Spleen (tissue), 11 donors: ENCODE measurements at regions not wholly inside any gene's neighbourhood (a gene's known extent, or its start where the extent isn't known, plus 50 kb on each side); places are given as distances from the start of the nearest gene placed in this dataset.

Source experiments
- DNase-seq: peaks from one replicate; pipeline ENCODE4 v3.0.0-alpha.2; 2020
- H3K27ac ChIP-seq, 8 donors: fragments of 200-600 bp; sonication (generic) in 7 of 8; 1 replicate in 4 of 8; 2 replicates in 4 of 8; pipeline versions ENCODE4 v1.5.0 to v1.8.0; 2016 to 2021; ENCODE audit warnings: inconsistent platforms in 4 of 8, mild to moderate bottlenecking in 4 of 8, moderate library complexity in 1 of 8
- H3K27me3 ChIP-seq, 7 donors: fragments of 200-600 bp; sonication (generic) in 6 of 7; replicated peaks in 1 of 7; 1 replicate in 4 of 7; 2 replicates in 3 of 7; pipeline versions ENCODE4 v1.5.0 to v1.8.0; 2016 to 2021; ENCODE audit warnings: inconsistent platforms in 3 of 7, mild to moderate bottlenecking in 1 of 7
- H3K36me3 ChIP-seq, 6 donors: fragments of 200-600 bp; sonication (generic) in 5 of 6; 1 replicate in 4 of 6; 2 replicates in 2 of 6; pipeline versions ENCODE4 v1.5.0 to v1.8.0; 2016 to 2021; ENCODE audit warnings: inconsistent platforms in 2 of 6
- H3K4me1 ChIP-seq, 6 donors: fragments of 200-600 bp; sonication (generic) in 5 of 6; 1 replicate in 3 of 6; 2 replicates in 3 of 6; pipeline versions ENCODE4 v1.5.0 to v1.8.0; 2016 to 2021; ENCODE audit warnings: inconsistent platforms in 3 of 6
- H3K4me3 ChIP-seq, 8 donors: fragments of 200-600 bp; sonication (generic) in 7 of 8; 1 replicate in 4 of 8; 2 replicates in 4 of 8; pipeline versions ENCODE4 v1.5.0 to v1.8.0; 2016 to 2021; ENCODE audit warnings: inconsistent platforms in 4 of 8, mild to moderate bottlenecking in 4 of 8, moderate library complexity in 2 of 8
- H3K9me3 ChIP-seq, 8 donors: fragments of 200-600 bp; sonication (generic) in 7 of 8; 1 replicate in 4 of 8; 2 replicates in 4 of 8; pipeline versions ENCODE4 v1.5.0 to v1.8.0; 2016 to 2021; ENCODE audit warnings: inconsistent platforms in 4 of 8
- CTCF ChIP-seq, 11 experiments: fragments of 200-600 bp in 7 of 11; fragments of 450-650 bp in 4 of 11; sonication (generic) in 4 of 11; IDR thresholded peaks in 8 of 11; conservative IDR thresholded peaks in 3 of 11; 1 replicate in 7 of 11; 2 replicates in 4 of 11; pipeline versions ENCODE4 v1.4.0 to v1.8.0; 2016 to 2021; ENCODE audit warnings: antibody characterized with exemption in 11 of 11, inconsistent platforms in 4 of 11, mild to moderate bottlenecking in 1 of 11
- POLR2A ChIP-seq, 3 donors: fragments of 450-650 bp; IDR thresholded peaks; one replicate each; pipeline ENCODE4 v1.5.1; 2017; ENCODE audit warnings: antibody characterized with exemption in 3 of 3, mild to moderate bottlenecking in 1 of 3
- POLR2AphosphoS5 ChIP-seq, 3 donors: sonication (generic); formaldehyde crosslinking; IDR thresholded peaks; one replicate each; pipeline ENCODE4 v1.5.1; 2017; ENCODE audit warnings: antibody characterized with exemption in 3 of 3
- WGBS, 5 donors: extraction: QIAGEN DNeasy Blood & Tissue Kit in 3 of 5; methylation state at CpG; one replicate each; pipeline versions ENCODE4 v1.1.5 to v1.1.7; 2013 to 2018; 5-methylcytosine and 5-hydroxymethylcytosine counted together
- intact Hi-C: fragments of 100-400 bp; cut with DNase I; formaldehyde crosslinking; loops from one replicate; pipeline ENCODE4 v1.15.0; 2023; ENCODE audit warnings: low total_unique reads
- donor health status: healthy with polysubstance abuse.
- donor health status: DM: no; HTN: no; CAD: no; lungs with moderate emphysema.
- donor health status: DM: no; HTN: no; CAD: no.
- donor health status: Bipolar disorder and iron deficiency.
- donor health status: healthy.
- donor health status: DM: no; HTN: no; CAD: no.
- donor health status: DM: yes; HTN: yes; CAD: no.

DNA sequence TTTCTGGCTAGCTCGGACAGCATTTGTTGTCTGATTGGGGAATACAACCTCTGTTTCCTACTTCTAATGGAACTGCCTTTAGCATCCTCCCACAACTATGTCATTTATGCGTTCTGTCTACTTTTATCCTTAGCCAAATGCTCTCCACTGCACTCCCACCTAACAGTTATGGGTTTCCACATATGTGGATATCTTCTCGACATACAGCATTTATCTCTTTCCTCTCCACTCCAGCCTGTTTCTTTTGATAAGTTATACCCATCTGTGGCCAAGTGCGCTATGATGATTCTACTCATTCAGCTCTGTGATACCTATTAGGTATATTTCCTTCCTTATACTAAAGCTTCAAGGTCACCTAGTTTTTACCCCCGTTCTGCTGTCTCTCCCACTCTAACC lies 122.2 kb upstream of the NAP1L1 start:
- WGBS, 5 donors: 78 to 86% (median 85%) methylated on average over 5 of the region's 5 CpGs
- Histone ChIP-seq H3K27ac (no peak overlapping the region), H3K4me1 (no peaks in the 10 kb centered on the region), H3K27me3 (peaks cover 0 to 4% (median 0%) of the 10 kb centered on the region in 7 donors), H3K36me3 (no peaks in the 10 kb centered on the region), H3K9me3 (peaks cover 0 to 13% (median 2%) of the 10 kb centered on the region in 8 donors), H3K4me3 (no peak overlapping the region)
- intact Hi-C loops: no loop called here
- TF ChIP-seq POLR2A (IDR thresholded peaks at IDR 0.05): no peak
- TF ChIP-seq POLR2AphosphoS5 (IDR thresholded peaks at IDR 0.05): no peak
- TF ChIP-seq CTCF (IDR thresholded peaks at IDR 0.05 in 8 of 11, conservative IDR thresholded peaks at IDR 0.05 in 3 of 11): no peak
- no peak for DNase-seq

DNA sequence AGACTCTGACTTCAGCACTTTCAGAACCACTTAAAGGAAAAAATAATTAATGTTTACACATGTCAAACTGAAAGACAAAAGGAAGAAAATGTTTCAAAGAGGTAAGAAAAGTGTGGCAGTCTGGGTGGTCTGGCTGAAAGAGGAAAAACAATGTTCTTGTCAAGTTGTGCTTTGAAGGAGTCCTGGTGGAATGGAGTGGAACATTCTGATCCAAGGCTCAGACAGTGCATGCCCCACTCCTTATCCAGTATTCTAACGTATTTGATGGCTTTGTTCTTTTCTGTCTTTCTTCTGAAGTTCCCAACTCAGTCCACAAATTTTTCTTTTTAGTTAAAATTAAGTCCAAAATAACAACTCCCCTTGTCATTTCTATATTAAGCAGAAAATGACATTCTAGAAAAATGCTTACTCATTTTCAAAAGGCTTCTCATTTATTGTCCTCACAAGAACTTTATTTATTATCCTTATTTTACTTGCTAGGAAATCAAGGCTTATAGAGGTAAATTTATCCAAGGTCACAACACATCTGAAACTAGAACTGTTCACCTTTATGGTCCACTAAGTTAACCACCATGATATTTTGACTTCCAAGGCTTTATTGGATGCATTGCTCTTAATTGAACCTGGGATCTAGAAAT lies 121.7 kb upstream of the NAP1L1 start:
- TF ChIP-seq POLR2AphosphoS5 (IDR thresholded peaks at IDR 0.05) (no peak), CTCF (IDR thresholded peaks at IDR 0.05 in 8 of 11, conservative IDR thresholded peaks at IDR 0.05 in 3 of 11) (no peak), POLR2A (IDR thresholded peaks at IDR 0.05) (no peak)
- intact Hi-C loops: no loop called here
- DNase-seq: no peak

DNA sequence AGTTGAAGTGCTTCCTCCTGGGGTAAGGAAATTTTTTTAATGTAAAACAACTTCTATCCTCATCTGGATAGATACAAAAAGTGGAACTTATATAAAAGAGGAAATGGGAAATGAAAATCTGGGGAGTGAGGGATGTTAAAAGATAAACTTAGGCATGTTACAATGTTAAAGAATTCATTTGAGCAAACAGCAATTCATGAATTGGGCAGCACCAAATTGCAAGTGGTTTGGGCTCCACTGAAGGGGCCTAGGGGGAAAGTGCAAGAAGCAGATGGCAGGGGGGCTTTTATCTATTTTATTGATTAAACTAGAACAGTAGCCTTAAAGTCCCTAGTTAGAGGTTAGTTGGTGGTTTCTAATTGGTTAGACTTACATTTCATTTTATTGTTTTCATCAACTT lies 118.1 kb upstream of the NAP1L1 start:
- Histone ChIP-seq H3K27ac (no peak overlapping the region), H3K9me3 (peaks cover 0 to 44% (median 32%) of the 10 kb centered on the region in 8 donors), H3K27me3 (peaks cover 0 to 5% (median 0%) of the 10 kb centered on the region in 7 donors), H3K4me1 (no peaks in the 10 kb centered on the region), H3K36me3 (no peaks in the 10 kb centered on the region), H3K4me3 (no peak overlapping the region)
- intact Hi-C loops: no loop called here
- no peak for DNase-seq
- TF ChIP-seq POLR2AphosphoS5 (IDR thresholded peaks at IDR 0.05) (no peak), CTCF (IDR thresholded peaks at IDR 0.05 in 8 of 11, conservative IDR thresholded peaks at IDR 0.05 in 3 of 11) (no peak), POLR2A (IDR thresholded peaks at IDR 0.05) (no peak)

More for the DNA sequence above, 121.7 kb upstream of the NAP1L1 start:
- H3K4me3 ChIP-seq: no peak overlapping the region
- WGBS, 5 donors: 42 to 70% (median 60%) methylated on average over 1 of the region's 1 CpG
- no peaks in the 10 kb centered on the region for H3K36me3 ChIP-seq
- no peak overlapping the region for H3K27ac ChIP-seq
- peaks cover 0 to 4% (median 0%) of the 10 kb centered on the region in 7 donors for H3K27me3 ChIP-seq
- H3K9me3 ChIP-seq: peaks cover 0 to 13% (median 2%) of the 10 kb centered on the region in 8 donors
- H3K4me1 ChIP-seq: no peaks in the 10 kb centered on the region

DNA sequence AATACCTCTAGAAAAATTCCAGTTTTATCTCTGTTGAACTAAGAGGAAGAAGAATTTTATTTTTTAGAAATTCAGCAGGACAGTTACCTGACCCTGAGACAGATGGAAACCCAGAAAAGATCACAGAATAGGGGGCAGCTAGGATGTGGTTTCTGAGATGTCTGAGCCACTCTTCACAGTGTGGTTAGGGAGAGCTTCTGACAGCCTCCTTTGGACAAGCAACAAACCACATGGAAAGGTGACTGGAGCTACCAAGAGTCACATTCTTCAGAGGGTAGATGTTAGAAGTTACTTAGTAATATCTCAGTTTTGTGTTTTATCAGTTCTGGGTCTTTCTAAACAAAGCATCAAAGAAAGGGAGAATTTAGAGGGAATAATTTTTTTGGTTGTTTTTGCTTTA lies 117.3 kb upstream of the NAP1L1 start:
- Histone ChIP-seq H3K4me3 (no peak overlapping the region), H3K9me3 (peaks cover 0 to 53% (median 39%) of the 10 kb centered on the region in 8 donors), H3K27ac (no peak overlapping the region), H3K36me3 (no peaks in the 10 kb centered on the region), H3K4me1 (no peaks in the 10 kb centered on the region), H3K27me3 (peaks cover 0 to 5% (median 0%) of the 10 kb centered on the region in 7 donors)
- intact Hi-C loops: no loop called here
- no peak for DNase-seq
- TF ChIP-seq CTCF (IDR thresholded peaks at IDR 0.05 in 8 of 11, conservative IDR thresholded peaks at IDR 0.05 in 3 of 11) (no peak), POLR2AphosphoS5 (IDR thresholded peaks at IDR 0.05) (no peak), POLR2A (IDR thresholded peaks at IDR 0.05) (no peak)
